ENCODE measurements at regions not wholly inside any gene's neighbourhood (a gene's known extent, or its start where the extent isn't known, plus 50 kb on each side); places are given as distances from the start of the nearest gene placed in this dataset.
"Not testable (repeated sequence)": the region's sequence is repeated elsewhere in the genome, so short reads cannot be mapped to it uniquely, and the experiment has no call there.

DNA sequence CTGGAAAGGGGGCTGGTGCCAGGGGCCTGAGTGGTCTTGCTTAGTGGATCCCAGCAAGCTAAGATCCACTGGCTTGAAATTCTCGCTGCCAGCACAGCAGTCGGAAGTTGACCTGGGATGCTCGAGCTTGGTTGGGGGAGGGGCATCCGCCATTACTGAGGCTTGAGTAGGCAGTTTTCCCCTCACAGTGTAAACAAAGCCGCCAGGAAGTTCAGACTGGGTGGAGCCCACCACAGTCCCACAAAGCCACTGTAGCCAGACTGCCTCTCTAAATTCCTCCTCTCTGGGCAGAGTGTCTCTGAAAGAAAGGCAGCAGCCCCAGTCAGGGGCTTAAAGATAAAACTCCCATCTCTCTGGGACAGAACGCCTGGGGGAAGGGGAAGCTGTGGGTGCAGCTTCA lies 457.7 kb upstream of the SPRED2 start:
- TF ChIP-seq, protein P1, sequence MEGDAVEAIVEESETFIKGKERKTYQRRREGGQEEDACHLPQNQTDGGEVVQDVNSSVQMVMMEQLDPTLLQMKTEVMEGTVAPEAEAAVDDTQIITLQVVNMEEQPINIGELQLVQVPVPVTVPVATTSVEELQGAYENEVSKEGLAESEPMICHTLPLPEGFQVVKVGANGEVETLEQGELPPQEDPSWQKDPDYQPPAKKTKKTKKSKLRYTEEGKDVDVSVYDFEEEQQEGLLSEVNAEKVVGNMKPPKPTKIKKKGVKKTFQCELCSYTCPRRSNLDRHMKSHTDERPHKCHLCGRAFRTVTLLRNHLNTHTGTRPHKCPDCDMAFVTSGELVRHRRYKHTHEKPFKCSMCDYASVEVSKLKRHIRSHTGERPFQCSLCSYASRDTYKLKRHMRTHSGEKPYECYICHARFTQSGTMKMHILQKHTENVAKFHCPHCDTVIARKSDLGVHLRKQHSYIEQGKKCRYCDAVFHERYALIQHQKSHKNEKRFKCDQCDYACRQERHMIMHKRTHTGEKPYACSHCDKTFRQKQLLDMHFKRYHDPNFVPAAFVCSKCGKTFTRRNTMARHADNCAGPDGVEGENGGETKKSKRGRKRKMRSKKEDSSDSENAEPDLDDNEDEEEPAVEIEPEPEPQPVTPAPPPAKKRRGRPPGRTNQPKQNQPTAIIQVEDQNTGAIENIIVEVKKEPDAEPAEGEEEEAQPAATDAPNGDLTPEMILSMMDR (IDR thresholded peaks at IDR 0.05), result not testable (repeated sequence)
- not testable (repeated sequence) for TF ChIP-seq POLR2AphosphoS5, POLR2A (IDR thresholded peaks at IDR 0.05)
